HG03520 (cell line): ENCODE measurements at regions not wholly inside any gene's neighbourhood (a gene's known extent, or its start where the extent isn't known, plus 50 kb on each side); places are given as distances from the start of the nearest gene placed in this dataset.

Experiments used
- ATAC-seq: cut with Tn5 transposase; IDR thresholded peaks from one replicate; pipeline ENCODE4 v1.9.1; 2021; ENCODE audit warnings: mild to moderate bottlenecking, moderate library complexity; ENCODE audit not compliant: unreplicated experiment

GRCh38 chr2:144217853-144218633 lies 301.9 kb downstream of the ZEB2 start:
- no peak for ATAC-seq

- peak; percentile 62 for ATAC-seq
Observed at GRCh38 chr2:144215701-144216675, 303.9 kb downstream of the ZEB2 start.

- no peak for ATAC-seq
Observed at GRCh38 chr2:144215207-144215606, 304.7 kb downstream of the ZEB2 start.

GRCh38 chr2:144213797-144214196 lies 306.1 kb downstream of the ZEB2 start:
- peak; percentile 64 for ATAC-seq

GRCh38 chr2:144211826-144212225 lies 308.1 kb downstream of the ZEB2 start:
- ATAC-seq = no peak

GRCh38 chr2:144211065-144211464 lies 308.9 kb downstream of the ZEB2 start:
- ATAC-seq = no peak

GRCh38 chr2:144210076-144210475 lies 309.8 kb downstream of the ZEB2 start:
- ATAC-seq = no peak

GRCh38 chr2:144208924-144209323 lies 311.0 kb downstream of the ZEB2 start:
- no peak for ATAC-seq

GRCh38 chr2:144206019-144206418 lies 313.9 kb downstream of the ZEB2 start:
- ATAC-seq = no peak

- ATAC-seq = no peak
Observed at GRCh38 chr2:144201868-144202468, 318.0 kb downstream of the ZEB2 start.

- ATAC-seq = no peak
Observed at GRCh38 chr2:144201126-144201525, 318.8 kb downstream of the ZEB2 start.

- no peak for ATAC-seq
Observed at GRCh38 chr2:144198116-144198515, 321.8 kb downstream of the ZEB2 start.

GRCh38 chr2:144194326-144195071 lies 325.4 kb downstream of the ZEB2 start:
- no peak for ATAC-seq

- ATAC-seq = no peak
Observed at GRCh38 chr2:144190908-144191605, 328.9 kb downstream of the ZEB2 start.

GRCh38 chr2:144183727-144184126 lies 336.2 kb downstream of the ZEB2 start:
- ATAC-seq = peak; percentile 99

- ATAC-seq = no peak
Observed at GRCh38 chr2:144181001-144181400, 338.9 kb downstream of the ZEB2 start.

- ATAC-seq = no peak
Observed at GRCh38 chr2:144180131-144180530, 339.8 kb downstream of the ZEB2 start.

- no peak for ATAC-seq
Observed at GRCh38 chr2:144170179-144170578, 349.7 kb downstream of the ZEB2 start.

GRCh38 chr2:144166743-144167142 lies 353.2 kb downstream of the ZEB2 start:
- ATAC-seq = no peak

- ATAC-seq = no peak
Observed at GRCh38 chr2:144165599-144166250, 354.2 kb downstream of the ZEB2 start.
